Muscle of back (tissue), 3 donors: ENCODE measurements at regions not wholly inside any gene's neighbourhood (a gene's known extent, or its start where the extent isn't known, plus 50 kb on each side); places are given as distances from the start of the nearest gene placed in this dataset.
A peak's percentile ranks its signal among the peaks of the same experiment; 100 is the strongest.

ENCODE experiments used
- DNase-seq, 3 donors: peaks; one replicate each; pipeline versions ENCODE4 v3.0.0 to v3.0.0-alpha.2; 2013

GRCh38 chr1:227450489-227450888, 112.9 kb upstream of the ZNF678 start:
- DNase-seq, result no peak

GRCh38 chr1:227449741-227450441, 113.5 kb upstream of the ZNF678 start:
- DNase-seq, result no peak

- no peak for DNase-seq
Observed at GRCh38 chr1:227449051-227449450, 114.3 kb upstream of the ZNF678 start.

- peak in 2 of 3 donors; percentile 16 to 43 for DNase-seq
Observed at GRCh38 chr1:227447531-227447990, 115.8 kb upstream of the ZNF678 start.

GRCh38 chr1:227445746-227446145, 117.6 kb upstream of the ZNF678 start:
- no peak for DNase-seq

DNA sequence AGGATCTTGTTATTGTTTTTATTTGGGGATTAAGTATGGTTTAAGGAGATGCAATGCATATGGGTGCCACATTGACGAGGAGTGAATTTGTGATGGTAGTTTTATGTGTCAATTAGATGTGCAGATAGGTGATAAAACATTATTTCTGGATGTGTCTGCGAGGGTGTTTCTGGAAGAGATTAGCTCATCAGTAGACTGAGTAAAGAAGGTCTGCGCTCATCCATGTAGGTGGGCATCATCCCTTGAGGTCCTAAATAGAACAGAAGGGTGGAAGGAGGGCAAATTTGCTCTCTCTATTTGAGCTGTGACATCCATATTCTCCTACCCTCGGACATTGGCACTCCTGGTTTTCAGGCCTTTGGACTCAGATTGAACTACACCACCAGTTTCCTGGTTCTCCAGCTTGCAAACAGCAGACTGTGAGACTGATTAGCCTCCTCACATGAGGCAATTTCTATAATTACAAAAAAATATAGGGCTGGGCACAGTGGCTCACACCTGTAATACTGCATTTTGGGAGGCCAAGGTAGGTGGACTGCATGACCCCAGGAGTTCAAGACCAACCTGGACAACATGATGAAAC, 118.2 kb upstream of the ZNF678 start:
- no peak for DNase-seq

DNA sequence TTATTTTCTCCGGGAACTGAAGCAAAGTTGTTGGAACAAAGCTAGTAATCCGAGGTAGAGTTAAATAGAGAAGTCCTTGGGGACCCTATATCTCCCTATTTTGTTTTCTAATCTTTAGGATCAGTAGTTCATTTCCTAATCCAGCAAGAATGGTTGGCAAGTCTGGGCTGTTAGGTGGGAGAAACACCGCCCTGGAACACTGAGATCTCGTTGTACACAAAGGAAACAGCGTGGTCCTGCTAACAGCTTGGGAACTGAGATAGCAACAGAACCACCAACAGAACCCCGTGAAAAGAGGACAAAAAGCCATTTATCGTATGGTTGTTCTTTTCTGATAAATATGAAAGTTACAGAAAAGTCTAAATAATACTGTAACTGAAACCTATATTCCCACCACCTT, 121.9 kb upstream of the CDC42BPA start:
- DNase-seq, result no peak

DNA sequence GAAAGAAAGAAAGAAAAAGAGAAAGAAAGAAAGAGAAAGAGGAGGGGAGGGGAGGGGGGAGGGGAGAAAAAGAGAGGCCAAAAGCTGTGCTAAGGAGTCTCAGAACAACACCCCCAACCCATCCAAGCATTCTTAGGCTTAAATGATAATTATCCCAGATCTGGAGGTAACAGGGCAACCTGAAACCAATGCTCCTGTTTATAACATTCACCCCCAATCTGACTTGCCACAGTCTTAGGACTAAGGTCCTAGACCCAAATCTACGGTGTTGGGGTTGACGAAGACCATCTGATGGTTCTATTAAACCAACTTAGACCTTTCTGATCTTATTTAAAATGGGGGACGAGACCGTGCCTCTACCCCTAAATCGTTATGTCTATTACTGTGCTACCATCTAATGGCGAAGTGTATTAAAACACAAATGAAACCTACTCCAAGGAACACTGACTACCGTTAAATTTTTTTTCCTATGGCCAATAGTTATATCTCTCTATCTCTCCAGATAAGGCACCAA, 119.3 kb upstream of the CDC42BPA start:
- peak; percentile 56 to 82 (median 68) for DNase-seq

DNA sequence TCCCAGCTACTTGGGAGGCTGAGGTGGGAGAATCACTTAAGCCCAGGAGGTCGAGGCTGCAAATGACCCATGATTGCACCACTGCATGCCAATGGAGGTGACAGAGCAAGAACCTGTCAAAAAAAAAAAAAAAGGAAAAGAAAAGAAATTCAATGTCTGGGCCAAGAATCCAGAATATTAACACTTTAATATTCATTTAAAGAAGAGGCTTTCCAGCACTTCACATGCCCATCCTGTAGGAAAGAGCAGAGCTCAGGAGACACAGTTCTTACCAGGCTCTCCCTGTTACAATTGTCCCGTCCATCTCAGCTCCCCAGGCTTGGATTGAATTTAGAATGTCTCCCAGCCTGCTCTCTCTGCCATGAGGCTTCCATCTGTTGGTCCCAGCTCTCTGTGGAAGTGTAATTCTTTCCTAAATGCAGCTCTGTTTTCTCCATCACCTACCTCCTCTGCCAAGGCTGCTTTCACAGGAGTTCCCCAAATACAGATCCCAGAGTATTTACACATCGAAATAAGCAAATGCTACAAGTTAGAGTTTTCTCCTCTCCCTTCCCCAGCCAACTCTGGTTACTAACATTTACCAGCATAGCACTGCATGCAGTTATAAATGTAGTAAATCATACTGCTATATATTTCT, 116.6 kb upstream of the CDC42BPA start:
- peak in 2 of 3 donors; percentile 59 to 77 for DNase-seq

GRCh38 chr1:227433663-227434341, 115.5 kb upstream of the CDC42BPA start:
- no peak for DNase-seq

- DNase-seq, result no peak
Observed at GRCh38 chr1:227432981-227433380, 114.7 kb upstream of the CDC42BPA start.

- no peak for DNase-seq
Observed at GRCh38 chr1:227432181-227432535, 113.9 kb upstream of the CDC42BPA start.

GRCh38 chr1:227429447-227430359, 111.4 kb upstream of the CDC42BPA start:
- DNase-seq, result peak in 2 of 3 donors; percentile 37 to 62

DNA sequence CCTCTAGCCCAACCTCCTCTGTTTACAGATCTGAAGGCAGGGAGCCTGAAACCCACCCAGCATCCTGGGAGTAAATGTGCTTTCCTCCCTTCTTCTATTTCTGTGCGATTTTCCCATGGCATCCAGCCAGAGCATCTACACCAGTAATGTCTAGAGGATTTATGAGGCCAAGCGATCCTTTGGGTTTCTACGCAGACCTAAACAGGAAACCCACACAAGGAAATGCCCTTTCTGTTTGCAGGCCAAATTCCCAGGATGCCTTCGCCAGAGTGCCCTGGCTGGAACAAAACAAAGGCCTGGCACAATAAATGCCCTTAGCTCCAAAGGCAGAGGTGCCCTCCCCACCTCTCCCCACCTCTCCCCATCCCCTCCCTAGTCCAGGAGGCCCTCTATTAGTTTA, 110.5 kb upstream of the CDC42BPA start:
- peak in 1 of 3 donors; percentile 68 for DNase-seq

DNA sequence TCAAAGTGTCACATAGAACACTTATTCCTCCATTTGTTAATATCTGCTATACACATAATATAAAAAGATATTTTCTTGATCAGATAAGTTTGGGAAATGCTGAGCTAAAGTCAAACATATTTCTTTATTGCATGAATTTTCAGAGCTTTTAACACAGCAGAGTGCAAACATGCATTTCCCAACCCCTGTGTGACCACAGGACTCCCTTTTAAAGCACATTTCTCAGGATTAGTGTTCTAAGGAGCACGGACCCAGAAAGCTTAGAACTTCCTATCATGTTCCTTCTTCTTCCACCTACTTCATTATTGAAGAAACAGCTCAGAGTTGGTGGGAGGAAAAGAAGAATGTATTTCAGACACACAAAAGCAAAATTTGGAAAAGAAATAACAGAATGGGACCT, 109.1 kb upstream of the CDC42BPA start:
- DNase-seq, result no peak

- no peak for DNase-seq
Observed at GRCh38 chr1:227424953-227425352, 106.7 kb upstream of the CDC42BPA start.

- DNase-seq, result no peak
Observed at GRCh38 chr1:227424159-227424680, 105.9 kb upstream of the CDC42BPA start.

GRCh38 chr1:227422581-227422980, 104.3 kb upstream of the CDC42BPA start:
- no peak for DNase-seq

DNA sequence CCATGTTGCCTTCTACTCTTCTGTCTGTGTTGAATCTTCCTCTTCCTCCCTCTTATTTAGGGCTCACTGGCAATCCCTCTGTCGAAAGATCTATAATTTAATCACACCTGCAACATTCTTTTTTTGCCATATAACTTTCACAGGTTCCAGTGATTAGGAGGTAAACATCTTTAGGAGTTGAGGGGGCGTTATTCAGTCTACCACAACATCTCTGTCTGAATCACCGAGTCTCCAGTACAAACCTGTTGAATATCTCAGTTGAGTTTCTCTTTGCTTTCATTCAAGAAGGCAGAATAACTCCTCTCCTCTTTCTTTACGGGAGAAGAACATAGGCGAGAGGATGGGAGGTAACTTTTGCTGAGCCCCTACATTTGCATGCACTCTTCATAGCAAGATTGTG, 101.9 kb upstream of the CDC42BPA start:
- no peak for DNase-seq

GRCh38 chr1:227417756-227418480, 99.6 kb upstream of the CDC42BPA start:
- peak in 1 of 3 donors; percentile 62 for DNase-seq
